HEK293 (cell line): ENCODE measurements at regions not wholly inside any gene's neighbourhood (a gene's known extent, or its start where the extent isn't known, plus 50 kb on each side); places are given as distances from the start of the nearest gene placed in this dataset.

ENCODE experiments used
- CTCF ChIA-PET: fragments of 350-600 bp; formaldehyde crosslinking; extraction: SDS; loops from one replicate; lab custom pipeline; 2021; ENCODE audit warnings: antibody characterized with exemption; lab: Yijun Ruan, JAX
- POLR2A ChIA-PET: fragments of 300-600 bp; formaldehyde crosslinking; extraction: SDS; loops from one replicate; lab custom pipeline; 2020; ENCODE audit warnings: antibody characterized with exemption, inconsistent platforms; lab: Yijun Ruan, JAX
- H3K27ac ChIP-seq: fragments of 200-500 bp; sonication (Bioruptor generic); 2 replicates; pipeline ENCODE4 v1.5.1; 2014; ENCODE audit warnings: low read depth, low read length, control low read depth, inconsistent platforms; ENCODE audit errors: extremely low read depth
- H3K36me3 ChIP-seq, 2 experiments: fragments of 200-500 bp in 1 of 2; sonication (Bioruptor generic) in 1 of 2; 1 replicate in 1 of 2; 2 replicates in 1 of 2; pipeline ENCODE4 v1.5.1; 2014 to 2017; ENCODE audit warnings: inconsistent platforms in 2 of 2, low read length in 2 of 2; ENCODE audit not compliant: control insufficient read depth in 2 of 2, insufficient read depth in 1 of 2
- H3K4me1 ChIP-seq: fragments of 200-500 bp; sonication (Bioruptor generic); 2 replicates; pipeline ENCODE4 v1.5.1; 2014; ENCODE audit warnings: mild to moderate bottlenecking, low read length, inconsistent platforms; ENCODE audit not compliant: control insufficient read depth, insufficient read depth
- H3K4me3 ChIP-seq: 2 replicates; pipeline ENCODE4 v1.5.1; 2011; ENCODE audit warnings: low read depth, mild to moderate bottlenecking, control low read depth, low read length, moderate library complexity
- H3K9me3 ChIP-seq: fragments of 200-500 bp; sonication (Bioruptor generic); 2 replicates; pipeline ENCODE4 v1.5.1; 2014; ENCODE audit warnings: low read depth, low read length, inconsistent platforms; ENCODE audit not compliant: control insufficient read depth, insufficient read depth
- GLIS1 ChIP-seq: fragments of 450-650 bp; formaldehyde crosslinking; IDR thresholded peaks from 2 replicates; pipeline ENCODE4 v1.5.1; 2016; ENCODE audit warnings: missing biosample characterization, missing genetic modification characterization
- SALL2 ChIP-seq: fragments of 450-650 bp; formaldehyde crosslinking; IDR thresholded peaks from 2 replicates; pipeline ENCODE4 v1.5.0; 2017; ENCODE audit warnings: missing biosample characterization, mild to moderate bottlenecking, missing genetic modification characterization, borderline replicate concordance
- ZFHX2 ChIP-seq: fragments of 450-650 bp; formaldehyde crosslinking; conservative IDR thresholded peaks from 2 replicates; pipeline ENCODE4 v1.5.1; 2016; ENCODE audit warnings: missing biosample characterization, missing genetic modification characterization
- ZFP3 ChIP-seq: fragments of 450-650 bp; formaldehyde crosslinking; IDR thresholded peaks from 2 replicates; pipeline ENCODE4 v1.5.1; 2016; ENCODE audit warnings: low read depth, missing biosample characterization, missing genetic modification characterization
- ZNF221 ChIP-seq: fragments of 450-650 bp; formaldehyde crosslinking; IDR thresholded peaks from 2 replicates; pipeline ENCODE4 v1.5.1; 2017; ENCODE audit warnings: missing biosample characterization, missing genetic modification characterization, borderline replicate concordance
- ZNF391 ChIP-seq: fragments of 450-650 bp; formaldehyde crosslinking; IDR thresholded peaks from 2 replicates; pipeline ENCODE4 v1.5.1; 2016; ENCODE audit warnings: low read depth, missing biosample characterization, missing genetic modification characterization, borderline replicate concordance
- ZNF48 ChIP-seq: fragments of 450-650 bp; formaldehyde crosslinking; IDR thresholded peaks from 2 replicates; pipeline ENCODE4 v1.5.1; 2016; ENCODE audit warnings: missing biosample characterization, missing genetic modification characterization
- ZNF549 ChIP-seq: fragments of 450-650 bp; IDR thresholded peaks from 2 replicates; pipeline ENCODE4 v1.5.1; 2018; ENCODE audit warnings: missing biosample characterization, missing genetic modification characterization, mild to moderate bottlenecking, inconsistent platforms, moderate library complexity
- ZNF654 ChIP-seq: fragments of 450-650 bp; formaldehyde crosslinking; IDR thresholded peaks from 2 replicates; pipeline ENCODE4 v1.5.1; 2016; ENCODE audit warnings: low read depth, missing biosample characterization, missing genetic modification characterization
- TF ChIP-seq, protein P1 (sequence below): fragments of 450-650 bp; formaldehyde crosslinking; IDR thresholded peaks from 2 replicates; pipeline ENCODE4 v1.5.1; 2016; ENCODE audit warnings: missing biosample characterization, missing genetic modification characterization
- TF ChIP-seq, protein P2 (sequence below): fragments of 450-650 bp; formaldehyde crosslinking; IDR thresholded peaks from 2 replicates; pipeline ENCODE4 v1.5.1; 2016; ENCODE audit warnings: missing biosample characterization, missing genetic modification characterization
- TF ChIP-seq, protein P3 (sequence below): fragments of 450-650 bp; formaldehyde crosslinking; IDR thresholded peaks from 2 replicates; pipeline ENCODE4 v1.5.1; 2016; ENCODE audit warnings: missing biosample characterization, missing genetic modification characterization
- TF ChIP-seq, protein P4 (sequence below): fragments of 450-650 bp; formaldehyde crosslinking; IDR thresholded peaks from 2 replicates; pipeline ENCODE4 v1.5.1; 2016; ENCODE audit warnings: missing biosample characterization, missing genetic modification characterization
- TF ChIP-seq, protein P5 (sequence below): fragments of 450-650 bp; formaldehyde crosslinking; conservative IDR thresholded peaks from 2 replicates; pipeline ENCODE4 v1.5.1; 2016; ENCODE audit warnings: low read depth, missing biosample characterization, missing genetic modification characterization
- TF ChIP-seq, protein P6 (sequence below): fragments of 450-650 bp; formaldehyde crosslinking; IDR thresholded peaks from 2 replicates; pipeline ENCODE4 v1.5.1; 2016; ENCODE audit warnings: missing biosample characterization, missing genetic modification characterization

DNA sequence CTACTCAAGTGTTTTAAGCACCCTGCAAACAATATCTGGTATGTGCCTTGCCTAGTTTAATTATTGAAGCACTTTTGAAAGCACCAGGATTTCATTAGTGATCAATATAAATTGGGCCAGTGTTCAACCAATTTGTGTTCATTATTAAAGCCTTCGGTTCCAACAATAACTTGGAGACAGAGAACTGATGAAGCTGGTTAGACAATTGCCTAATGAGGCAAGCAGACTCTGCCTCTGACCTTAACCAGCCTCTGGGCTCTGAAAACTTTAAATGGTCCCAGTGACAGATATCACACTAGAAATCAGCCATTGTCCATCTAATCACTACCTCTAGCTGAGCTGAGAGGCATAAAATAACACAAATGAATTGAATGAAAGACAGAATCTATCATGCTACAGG, 139.9 kb upstream of the CNTN6 start (continued):
- TF ChIP-seq, protein P1, sequence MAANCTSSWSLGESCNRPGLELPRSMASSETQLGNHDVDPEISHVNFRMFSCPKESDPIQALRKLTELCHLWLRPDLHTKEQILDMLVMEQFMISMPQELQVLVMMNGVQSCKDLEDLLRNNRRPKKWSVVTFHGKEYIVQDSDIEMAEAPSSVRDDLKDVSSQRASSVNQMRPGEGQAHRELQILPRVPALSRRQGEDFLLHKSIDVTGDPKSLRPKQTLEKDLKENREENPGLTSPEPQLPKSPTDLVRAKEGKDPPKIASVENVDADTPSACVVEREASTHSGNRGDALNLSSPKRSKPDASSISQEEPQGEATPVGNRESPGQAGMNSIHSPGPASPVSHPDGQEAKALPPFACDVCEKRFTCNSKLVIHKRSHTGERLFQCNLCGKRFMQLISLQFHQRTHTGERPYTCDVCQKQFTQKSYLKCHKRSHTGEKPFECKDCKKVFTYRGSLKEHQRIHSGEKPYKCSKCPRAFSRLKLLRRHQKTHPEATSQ (tag by site-specific recombination), result no peak
- TF ChIP-seq, protein P2, sequence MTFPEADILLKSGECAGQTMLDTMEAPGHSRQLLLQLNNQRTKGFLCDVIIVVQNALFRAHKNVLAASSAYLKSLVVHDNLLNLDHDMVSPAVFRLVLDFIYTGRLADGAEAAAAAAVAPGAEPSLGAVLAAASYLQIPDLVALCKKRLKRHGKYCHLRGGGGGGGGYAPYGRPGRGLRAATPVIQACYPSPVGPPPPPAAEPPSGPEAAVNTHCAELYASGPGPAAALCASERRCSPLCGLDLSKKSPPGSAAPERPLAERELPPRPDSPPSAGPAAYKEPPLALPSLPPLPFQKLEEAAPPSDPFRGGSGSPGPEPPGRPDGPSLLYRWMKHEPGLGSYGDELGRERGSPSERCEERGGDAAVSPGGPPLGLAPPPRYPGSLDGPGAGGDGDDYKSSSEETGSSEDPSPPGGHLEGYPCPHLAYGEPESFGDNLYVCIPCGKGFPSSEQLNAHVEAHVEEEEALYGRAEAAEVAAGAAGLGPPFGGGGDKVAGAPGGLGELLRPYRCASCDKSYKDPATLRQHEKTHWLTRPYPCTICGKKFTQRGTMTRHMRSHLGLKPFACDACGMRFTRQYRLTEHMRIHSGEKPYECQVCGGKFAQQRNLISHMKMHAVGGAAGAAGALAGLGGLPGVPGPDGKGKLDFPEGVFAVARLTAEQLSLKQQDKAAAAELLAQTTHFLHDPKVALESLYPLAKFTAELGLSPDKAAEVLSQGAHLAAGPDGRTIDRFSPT, result no peak
- TF ChIP-seq, all 188 proteins: peak for 0

DNA sequence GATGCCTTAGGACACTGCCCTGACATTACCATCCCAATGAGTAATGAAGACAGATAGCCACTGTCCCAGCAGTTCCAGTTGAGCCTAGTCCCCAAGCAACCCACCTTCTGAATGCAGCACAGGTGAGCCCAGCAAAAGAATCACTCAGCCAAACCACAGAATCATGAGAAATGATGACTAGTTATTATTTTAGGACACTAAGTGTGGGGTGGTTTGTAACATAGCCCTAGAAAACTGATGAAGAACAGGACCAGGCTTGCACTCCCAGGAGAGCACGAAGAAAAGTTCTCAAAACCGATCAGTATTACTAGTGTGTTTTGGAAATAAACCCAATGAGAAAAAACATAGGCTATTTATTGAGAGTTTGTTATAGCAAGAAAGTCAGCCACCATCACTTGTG, 129.6 kb upstream of the CNTN6 start:
- POLR2A ChIA-PET, result no interaction called here
- Histone ChIP-seq H3K27ac (no peak overlapping the region), H3K4me3 (no peak overlapping the region), H3K36me3 (no peaks in the 10 kb centered on the region), H3K4me1 (no peaks in the 10 kb centered on the region), H3K9me3 (no peaks in the 10 kb centered on the region)
- CTCF ChIA-PET, result no interaction called here
- TF ChIP-seq, protein P3, sequence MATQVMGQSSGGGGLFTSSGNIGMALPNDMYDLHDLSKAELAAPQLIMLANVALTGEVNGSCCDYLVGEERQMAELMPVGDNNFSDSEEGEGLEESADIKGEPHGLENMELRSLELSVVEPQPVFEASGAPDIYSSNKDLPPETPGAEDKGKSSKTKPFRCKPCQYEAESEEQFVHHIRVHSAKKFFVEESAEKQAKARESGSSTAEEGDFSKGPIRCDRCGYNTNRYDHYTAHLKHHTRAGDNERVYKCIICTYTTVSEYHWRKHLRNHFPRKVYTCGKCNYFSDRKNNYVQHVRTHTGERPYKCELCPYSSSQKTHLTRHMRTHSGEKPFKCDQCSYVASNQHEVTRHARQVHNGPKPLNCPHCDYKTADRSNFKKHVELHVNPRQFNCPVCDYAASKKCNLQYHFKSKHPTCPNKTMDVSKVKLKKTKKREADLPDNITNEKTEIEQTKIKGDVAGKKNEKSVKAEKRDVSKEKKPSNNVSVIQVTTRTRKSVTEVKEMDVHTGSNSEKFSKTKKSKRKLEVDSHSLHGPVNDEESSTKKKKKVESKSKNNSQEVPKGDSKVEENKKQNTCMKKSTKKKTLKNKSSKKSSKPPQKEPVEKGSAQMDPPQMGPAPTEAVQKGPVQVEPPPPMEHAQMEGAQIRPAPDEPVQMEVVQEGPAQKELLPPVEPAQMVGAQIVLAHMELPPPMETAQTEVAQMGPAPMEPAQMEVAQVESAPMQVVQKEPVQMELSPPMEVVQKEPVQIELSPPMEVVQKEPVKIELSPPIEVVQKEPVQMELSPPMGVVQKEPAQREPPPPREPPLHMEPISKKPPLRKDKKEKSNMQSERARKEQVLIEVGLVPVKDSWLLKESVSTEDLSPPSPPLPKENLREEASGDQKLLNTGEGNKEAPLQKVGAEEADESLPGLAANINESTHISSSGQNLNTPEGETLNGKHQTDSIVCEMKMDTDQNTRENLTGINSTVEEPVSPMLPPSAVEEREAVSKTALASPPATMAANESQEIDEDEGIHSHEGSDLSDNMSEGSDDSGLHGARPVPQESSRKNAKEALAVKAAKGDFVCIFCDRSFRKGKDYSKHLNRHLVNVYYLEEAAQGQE (tag by site-specific recombination), result no peak
- TF ChIP-seq ZFP3 (tag by site-specific recombination) (no peak), ZNF48 (tag by site-specific recombination) (no peak), ZNF221 (tag by site-specific recombination) (no peak)
- TF ChIP-seq, protein P4, sequence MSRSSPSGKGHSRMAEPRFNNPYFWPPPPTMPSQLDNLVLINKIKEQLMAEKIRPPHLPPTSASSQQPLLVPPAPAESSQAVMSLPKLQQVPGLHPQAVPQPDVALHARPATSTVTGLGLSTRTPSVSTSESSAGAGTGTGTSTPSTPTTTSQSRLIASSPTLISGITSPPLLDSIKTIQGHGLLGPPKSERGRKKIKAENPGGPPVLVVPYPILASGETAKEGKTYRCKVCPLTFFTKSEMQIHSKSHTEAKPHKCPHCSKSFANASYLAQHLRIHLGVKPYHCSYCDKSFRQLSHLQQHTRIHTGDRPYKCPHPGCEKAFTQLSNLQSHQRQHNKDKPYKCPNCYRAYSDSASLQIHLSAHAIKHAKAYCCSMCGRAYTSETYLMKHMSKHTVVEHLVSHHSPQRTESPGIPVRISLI (tag by site-specific recombination), result no peak
- TF ChIP-seq, protein P5, sequence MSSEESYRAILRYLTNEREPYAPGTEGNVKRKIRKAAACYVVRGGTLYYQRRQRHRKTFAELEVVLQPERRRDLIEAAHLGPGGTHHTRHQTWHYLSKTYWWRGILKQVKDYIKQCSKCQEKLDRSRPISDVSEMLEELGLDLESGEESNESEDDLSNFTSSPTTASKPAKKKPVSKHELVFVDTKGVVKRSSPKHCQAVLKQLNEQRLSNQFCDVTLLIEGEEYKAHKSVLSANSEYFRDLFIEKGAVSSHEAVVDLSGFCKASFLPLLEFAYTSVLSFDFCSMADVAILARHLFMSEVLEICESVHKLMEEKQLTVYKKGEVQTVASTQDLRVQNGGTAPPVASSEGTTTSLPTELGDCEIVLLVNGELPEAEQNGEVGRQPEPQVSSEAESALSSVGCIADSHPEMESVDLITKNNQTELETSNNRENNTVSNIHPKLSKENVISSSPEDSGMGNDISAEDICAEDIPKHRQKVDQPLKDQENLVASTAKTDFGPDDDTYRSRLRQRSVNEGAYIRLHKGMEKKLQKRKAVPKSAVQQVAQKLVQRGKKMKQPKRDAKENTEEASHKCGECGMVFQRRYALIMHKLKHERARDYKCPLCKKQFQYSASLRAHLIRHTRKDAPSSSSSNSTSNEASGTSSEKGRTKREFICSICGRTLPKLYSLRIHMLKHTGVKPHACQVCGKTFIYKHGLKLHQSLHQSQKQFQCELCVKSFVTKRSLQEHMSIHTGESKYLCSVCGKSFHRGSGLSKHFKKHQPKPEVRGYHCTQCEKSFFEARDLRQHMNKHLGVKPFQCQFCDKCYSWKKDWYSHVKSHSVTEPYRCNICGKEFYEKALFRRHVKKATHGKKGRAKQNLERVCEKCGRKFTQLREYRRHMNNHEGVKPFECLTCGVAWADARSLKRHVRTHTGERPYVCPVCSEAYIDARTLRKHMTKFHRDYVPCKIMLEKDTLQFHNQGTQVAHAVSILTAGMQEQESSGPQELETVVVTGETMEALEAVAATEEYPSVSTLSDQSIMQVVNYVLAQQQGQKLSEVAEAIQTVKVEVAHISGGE (tag by site-specific recombination), result no peak

DNA sequence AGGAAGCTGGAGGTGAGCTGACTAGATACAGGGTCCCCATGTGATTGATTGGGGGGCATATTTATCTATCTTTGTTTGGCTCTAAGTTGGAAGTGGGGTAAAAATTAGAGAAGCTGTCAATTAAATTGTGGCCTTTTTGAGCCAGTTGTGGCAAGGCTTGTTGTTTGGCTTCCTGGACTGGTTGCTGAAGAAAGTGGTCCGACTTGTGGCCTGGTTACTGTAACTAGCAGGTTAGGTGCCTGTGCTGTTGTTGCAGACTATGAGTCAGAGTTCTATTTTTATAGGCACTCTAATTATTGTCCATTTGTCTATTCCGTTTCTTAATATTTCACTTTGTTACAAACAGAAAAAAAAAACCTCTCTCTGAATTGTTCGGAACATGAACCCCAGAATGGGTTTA, 129.1 kb upstream of the CNTN6 start:
- POLR2A ChIA-PET, result no interaction called here
- no peak for TF ChIP-seq ZNF549 (tag by site-specific recombination)
- no peak for TF ChIP-seq ZFHX2
- TF ChIP-seq, protein P1 (tag by site-specific recombination), result no peak
- TF ChIP-seq, protein P6, sequence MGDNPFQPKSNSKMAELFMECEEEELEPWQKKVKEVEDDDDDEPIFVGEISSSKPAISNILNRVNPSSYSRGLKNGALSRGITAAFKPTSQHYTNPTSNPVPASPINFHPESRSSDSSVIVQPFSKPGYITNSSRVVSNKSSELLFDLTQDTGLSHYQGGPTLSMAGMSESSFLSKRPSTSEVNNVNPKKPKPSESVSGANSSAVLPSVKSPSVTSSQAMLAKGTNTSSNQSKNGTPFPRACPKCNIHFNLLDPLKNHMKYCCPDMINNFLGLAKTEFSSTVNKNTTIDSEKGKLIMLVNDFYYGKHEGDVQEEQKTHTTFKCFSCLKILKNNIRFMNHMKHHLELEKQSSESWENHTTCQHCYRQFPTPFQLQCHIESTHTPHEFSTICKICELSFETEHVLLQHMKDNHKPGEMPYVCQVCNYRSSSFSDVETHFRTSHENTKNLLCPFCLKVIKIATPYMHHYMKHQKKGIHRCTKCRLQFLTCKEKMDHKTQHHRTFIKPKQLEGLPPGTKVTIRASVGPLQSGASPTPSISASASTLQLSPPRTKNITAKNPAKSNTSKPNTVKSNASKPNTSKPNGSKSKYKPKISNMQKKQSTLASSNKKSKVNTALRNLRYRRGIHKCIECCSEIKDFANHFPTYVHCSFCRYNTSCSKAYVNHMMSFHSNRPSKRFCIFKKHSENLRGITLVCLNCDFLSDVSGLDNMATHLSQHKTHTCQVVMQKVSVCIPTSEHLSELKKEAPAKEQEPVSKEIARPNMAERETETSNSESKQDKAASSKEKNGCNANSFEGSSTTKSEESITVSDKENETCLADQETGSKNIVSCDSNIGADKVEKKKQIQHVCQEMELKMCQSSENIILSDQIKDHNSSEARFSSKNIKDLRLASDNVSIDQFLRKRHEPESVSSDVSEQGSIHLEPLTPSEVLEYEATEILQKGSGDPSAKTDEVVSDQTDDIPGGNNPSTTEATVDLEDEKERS (tag by site-specific recombination), result no peak
- no peak for TF ChIP-seq GLIS1 (tag by site-specific recombination)
- no peak for TF ChIP-seq SALL2
- no peak for TF ChIP-seq ZNF654 (tag by site-specific recombination)
- no peak for TF ChIP-seq ZNF391 (tag by site-specific recombination)

More for the DNA sequence above, 129.1 kb upstream of the CNTN6 start:
- Histone ChIP-seq H3K9me3 (no peaks in the 10 kb centered on the region), H3K4me3 (no peak overlapping the region), H3K36me3 (no peaks in the 10 kb centered on the region), H3K27ac (no peak overlapping the region), H3K4me1 (no peaks in the 10 kb centered on the region)
- CTCF ChIA-PET, result no interaction called here
